RWPE2 (cell line): ENCODE measurements at regions not wholly inside any gene's neighbourhood (a gene's known extent, or its start where the extent isn't known, plus 50 kb on each side); places are given as distances from the start of the nearest gene placed in this dataset.
"Not testable (repeated sequence)": the region's sequence is repeated elsewhere in the genome, so short reads cannot be mapped to it uniquely, and the experiment has no call there.

Experiments used
- ATAC-seq: fragments of 200-7000 bp; cut with Tn5 transposase; 3 replicates; pipeline ENCODE4 v1.9.1; 2021; ENCODE audit warnings: low read depth
- DNase-seq: peaks from one replicate; pipeline ENCODE4 v3.0.0-alpha.2; 2020; ENCODE audit warnings: low spot score
- H3K27ac ChIP-seq: fragments of 450-650 bp; 2 replicates; pipeline ENCODE4 v1.5.1; 2017; ENCODE audit warnings: mild to moderate bottlenecking; ENCODE audit not compliant: poor library complexity, severe bottlenecking
- H3K27me3 ChIP-seq: fragments of 250-450 bp; sonication (Bioruptor Pico); 2 replicates; pipeline ENCODE4 v1.5.1; 2021; ENCODE audit warnings: mild to moderate bottlenecking, moderate library complexity; ENCODE audit not compliant: insufficient read depth, poor library complexity, severe bottlenecking
- H3K36me3 ChIP-seq: fragments of 250-450 bp; sonication (Bioruptor Pico); 2 replicates; pipeline ENCODE4 v1.5.1; 2020; ENCODE audit warnings: low read depth, mild to moderate bottlenecking, moderate library complexity
- H3K4me1 ChIP-seq: fragments of 250-450 bp; sonication (Bioruptor Pico); 2 replicates; pipeline ENCODE4 v1.5.1; 2021; ENCODE audit warnings: mild to moderate bottlenecking, moderate library complexity; ENCODE audit not compliant: insufficient read depth, poor library complexity, severe bottlenecking
- H3K4me3 ChIP-seq: fragments of 250-450 bp; sonication (Bioruptor Pico); 2 replicates; pipeline ENCODE4 v1.5.1; 2021; ENCODE audit warnings: mild to moderate bottlenecking, moderate library complexity; ENCODE audit not compliant: severe bottlenecking
- H3K9me3 ChIP-seq: fragments of 250-450 bp; sonication (Bioruptor Pico); 2 replicates; pipeline ENCODE4 v1.5.1; 2021; ENCODE audit warnings: mild to moderate bottlenecking, moderate library complexity; ENCODE audit not compliant: severe bottlenecking
- CTCF ChIP-seq: fragments of 450-650 bp; IDR thresholded peaks from one replicate; pipeline ENCODE4 v1.5.1; 2017; ENCODE audit warnings: mild to moderate bottlenecking, moderate library complexity; ENCODE audit not compliant: poor library complexity, severe bottlenecking

GRCh38 chr4:189530848-189531247 is 409.8 kb upstream of the FRG1 start:
- no peaks in the 10 kb centered on the region for H3K4me1 ChIP-seq
- no peak for TF ChIP-seq CTCF
- H3K27me3 ChIP-seq, result no peaks in the 10 kb centered on the region
- no peak overlapping the region for H3K27ac ChIP-seq
- H3K9me3 ChIP-seq, result peaks cover 6% of the 10 kb centered on the region
- H3K36me3 ChIP-seq, result no peaks in the 10 kb centered on the region
- DNase-seq (no peak), ATAC-seq (no peak)
- no peak overlapping the region for H3K4me3 ChIP-seq

- ATAC-seq, result no peak
- no peaks in the 10 kb centered on the region for H3K4me1 ChIP-seq
- H3K9me3 ChIP-seq, result peaks cover 6% of the 10 kb centered on the region
- no peak for TF ChIP-seq CTCF
- no peak for DNase-seq
- no peak overlapping the region for H3K4me3 ChIP-seq
- no peaks in the 10 kb centered on the region for H3K27me3 ChIP-seq
- no peaks in the 10 kb centered on the region for H3K36me3 ChIP-seq
- no peak overlapping the region for H3K27ac ChIP-seq
Observed at GRCh38 chr4:189533603-189534002, 407.1 kb upstream of the FRG1 start.

GRCh38 chr4:189547559-189547958 is 393.1 kb upstream of the FRG1 start:
- TF ChIP-seq CTCF, result no peak
- Histone ChIP-seq H3K4me3 (no peak overlapping the region), H3K27ac (no peak overlapping the region), H3K36me3 (no peaks in the 10 kb centered on the region), H3K4me1 (no peaks in the 10 kb centered on the region), H3K9me3 (no peaks in the 10 kb centered on the region), H3K27me3 (no peaks in the 10 kb centered on the region)
- no peak for ATAC-seq
- no peak for DNase-seq

- Histone ChIP-seq H3K27ac (no peak overlapping the region), H3K4me1 (no peaks in the 10 kb centered on the region), H3K4me3 (no peak overlapping the region), H3K9me3 (no peaks in the 10 kb centered on the region), H3K27me3 (no peaks in the 10 kb centered on the region), H3K36me3 (no peaks in the 10 kb centered on the region)
- DNase-seq, result no peak
- ATAC-seq, result no peak
- TF ChIP-seq CTCF, result no peak
Observed at GRCh38 chr4:189548484-189549125, 392.1 kb upstream of the FRG1 start.

GRCh38 chr4:189551931-189552670 is 388.6 kb upstream of the FRG1 start:
- H3K27me3 ChIP-seq, DNase-seq, ATAC-seq, H3K36me3 ChIP-seq, H3K4me3 ChIP-seq, H3K27ac ChIP-seq, H3K4me1 ChIP-seq, H3K9me3 ChIP-seq: not testable (repeated sequence)

GRCh38 chr4:189560605-189561004 is 380.1 kb upstream of the FRG1 start:
- not testable (repeated sequence) for ATAC-seq, H3K4me1 ChIP-seq, DNase-seq, H3K36me3 ChIP-seq, H3K27ac ChIP-seq, H3K27me3 ChIP-seq, H3K4me3 ChIP-seq, H3K9me3 ChIP-seq

GRCh38 chr4:189563751-189564150 is 376.9 kb upstream of the FRG1 start:
- H3K36me3 ChIP-seq, H3K27me3 ChIP-seq, DNase-seq, H3K27ac ChIP-seq, H3K4me3 ChIP-seq, H3K9me3 ChIP-seq, H3K4me1 ChIP-seq, ATAC-seq: not testable (repeated sequence)

GRCh38 chr4:189566271-189566670 is 374.4 kb upstream of the FRG1 start:
- not testable (repeated sequence) for H3K27ac ChIP-seq, DNase-seq, H3K9me3 ChIP-seq, H3K27me3 ChIP-seq, H3K4me3 ChIP-seq, H3K4me1 ChIP-seq, ATAC-seq, H3K36me3 ChIP-seq
